ENCODE measurements at regions not wholly inside any gene's neighbourhood (a gene's known extent, or its start where the extent isn't known, plus 50 kb on each side); places are given as distances from the start of the nearest gene placed in this dataset.

DNA sequence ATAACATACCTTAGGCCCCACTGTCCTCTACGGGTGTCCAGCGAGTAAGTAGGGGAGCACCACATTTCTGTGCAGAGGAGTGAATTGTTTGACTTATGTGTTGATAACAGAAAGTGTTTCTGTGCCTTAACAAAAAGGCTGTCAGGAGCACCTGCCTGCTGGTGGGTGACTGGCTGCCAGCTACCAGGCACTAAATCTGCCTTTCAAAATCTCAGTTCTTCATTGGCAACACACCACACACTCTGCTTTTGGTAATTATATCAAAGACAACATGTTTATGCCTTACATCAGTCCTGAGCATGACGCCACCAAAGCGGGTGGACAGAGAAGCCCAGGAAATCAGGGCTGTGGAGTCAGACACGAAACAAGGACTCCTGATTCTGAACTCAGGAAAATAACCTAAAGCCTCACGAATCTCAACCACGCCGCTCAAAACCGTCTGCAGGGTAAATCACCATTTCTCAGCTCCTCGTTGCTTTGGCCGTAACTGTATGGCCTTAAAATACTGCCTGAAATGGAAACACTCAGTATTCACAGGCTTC lies 105.2 kb upstream of the SOX1 start:
- CTCF ChIA-PET: no interaction called here
- SMC1A ChIA-PET (ENCODE audit: uncharacterized antibody, unreplicated experiment): no interaction called here
- POLR2A ChIA-PET: no interaction called here
- Histone ChIP-seq H3K79me2 (ENCODE audit: control insufficient read depth, insufficient read depth, low read length) (no peaks in the 10 kb centered on the region), H4K20me1 (ENCODE audit: control insufficient read depth, insufficient read depth) (no peaks in the 10 kb centered on the region), H3K4me2 (ENCODE audit: control insufficient read depth, insufficient read depth) (no peak overlapping the region), H3K9ac (ENCODE audit: control insufficient read depth, insufficient read depth, low read length) (no peak overlapping the region), H3K27me3 (replicated peaks in 1 of 2; ENCODE audit: control insufficient read depth in 2 of 2, insufficient read depth in 2 of 2, low read length in 1 of 2) (no peaks in the 10 kb centered on the region), H3K4me1 (ENCODE audit: control insufficient read depth, insufficient read depth, low read length) (no peaks in the 10 kb centered on the region), H3K4me3 (no peak overlapping the region), H3K36me3 (ENCODE audit: control insufficient read depth in 2 of 2, insufficient read depth in 2 of 2, low read length in 1 of 2) (no peaks in the 10 kb centered on the region), H3K27ac (ENCODE audit: control insufficient read depth, insufficient read depth) (no peak overlapping the region), H2AFZ (ENCODE audit: control insufficient read depth, low read depth, low read length) (no peak overlapping the region), H3K9me3 (replicated peaks; ENCODE audit: control insufficient read depth, insufficient read depth, low read length) (no peaks in the 10 kb centered on the region)
- in situ Hi-C loops (cut with MboI): no loop called here
- intact Hi-C loops (cut with micrococcal nuclease; ENCODE audit: unreplicated experiment): no loop called here
- ATAC-seq (no peak), DNase-seq (ENCODE audit: low read depth, low spot score) (no peak), FAIRE-seq (no peak)
- no TSS peak for BruUV-seq (replicated peaks)
- RAD21 ChIA-PET (ENCODE audit: unreplicated experiment): no interaction called here
- WGBS (ENCODE audit: insufficient coverage, insufficient replicate concordance, low lambda C conversion rate, missing lambda C conversion rate): 23% methylated on average over 11 of the region's 11 CpGs
- TF ChIP-seq EZH2 (IDR thresholded peaks at IDR 0.05; ENCODE audit: borderline replicate concordance, control insufficient read depth, low read depth, low read length) (no peak), PAX8 (IDR thresholded peaks at IDR 0.05) (no peak), NFYB (IDR thresholded peaks at IDR 0.05; ENCODE audit: insufficient read depth, low read depth, low read length) (no peak), SREBF2 (IDR thresholded peaks at IDR 0.05; ENCODE audit: low read length) (no peak), MYB (IDR thresholded peaks at IDR 0.05; ENCODE audit: borderline replicate concordance, low read depth, low read length) (no peak), E2F4 (IDR thresholded peaks at IDR 0.05; ENCODE audit: low read depth, low read length) (no peak), NR2C1 (IDR thresholded peaks at IDR 0.05) (no peak), KAT2A (conservative IDR thresholded peaks at IDR 0.05; ENCODE audit: control insufficient read depth, low read depth, low read length) (no peak), NR2F1 (conservative IDR thresholded peaks at IDR 0.05) (no peak), NFXL1 (IDR thresholded peaks at IDR 0.05; ENCODE audit: borderline replicate concordance) (no peak), NRF1 (conservative IDR thresholded peaks at IDR 0.05; ENCODE audit: low read depth, low read length) (no peak), POLR2A (IDR thresholded peaks at IDR 0.05; ENCODE audit: low read depth, low read length) (no peak), ZZZ3 (IDR thresholded peaks at IDR 0.05; ENCODE audit: control insufficient read depth, insufficient read length, low read depth) (no peak)
- TF ChIP-seq, protein P1, sequence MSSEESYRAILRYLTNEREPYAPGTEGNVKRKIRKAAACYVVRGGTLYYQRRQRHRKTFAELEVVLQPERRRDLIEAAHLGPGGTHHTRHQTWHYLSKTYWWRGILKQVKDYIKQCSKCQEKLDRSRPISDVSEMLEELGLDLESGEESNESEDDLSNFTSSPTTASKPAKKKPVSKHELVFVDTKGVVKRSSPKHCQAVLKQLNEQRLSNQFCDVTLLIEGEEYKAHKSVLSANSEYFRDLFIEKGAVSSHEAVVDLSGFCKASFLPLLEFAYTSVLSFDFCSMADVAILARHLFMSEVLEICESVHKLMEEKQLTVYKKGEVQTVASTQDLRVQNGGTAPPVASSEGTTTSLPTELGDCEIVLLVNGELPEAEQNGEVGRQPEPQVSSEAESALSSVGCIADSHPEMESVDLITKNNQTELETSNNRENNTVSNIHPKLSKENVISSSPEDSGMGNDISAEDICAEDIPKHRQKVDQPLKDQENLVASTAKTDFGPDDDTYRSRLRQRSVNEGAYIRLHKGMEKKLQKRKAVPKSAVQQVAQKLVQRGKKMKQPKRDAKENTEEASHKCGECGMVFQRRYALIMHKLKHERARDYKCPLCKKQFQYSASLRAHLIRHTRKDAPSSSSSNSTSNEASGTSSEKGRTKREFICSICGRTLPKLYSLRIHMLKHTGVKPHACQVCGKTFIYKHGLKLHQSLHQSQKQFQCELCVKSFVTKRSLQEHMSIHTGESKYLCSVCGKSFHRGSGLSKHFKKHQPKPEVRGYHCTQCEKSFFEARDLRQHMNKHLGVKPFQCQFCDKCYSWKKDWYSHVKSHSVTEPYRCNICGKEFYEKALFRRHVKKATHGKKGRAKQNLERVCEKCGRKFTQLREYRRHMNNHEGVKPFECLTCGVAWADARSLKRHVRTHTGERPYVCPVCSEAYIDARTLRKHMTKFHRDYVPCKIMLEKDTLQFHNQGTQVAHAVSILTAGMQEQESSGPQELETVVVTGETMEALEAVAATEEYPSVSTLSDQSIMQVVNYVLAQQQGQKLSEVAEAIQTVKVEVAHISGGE (CRISPR knock-in tag; IDR thresholded peaks at IDR 0.05): no peak
- TF ChIP-seq, protein P2, sequence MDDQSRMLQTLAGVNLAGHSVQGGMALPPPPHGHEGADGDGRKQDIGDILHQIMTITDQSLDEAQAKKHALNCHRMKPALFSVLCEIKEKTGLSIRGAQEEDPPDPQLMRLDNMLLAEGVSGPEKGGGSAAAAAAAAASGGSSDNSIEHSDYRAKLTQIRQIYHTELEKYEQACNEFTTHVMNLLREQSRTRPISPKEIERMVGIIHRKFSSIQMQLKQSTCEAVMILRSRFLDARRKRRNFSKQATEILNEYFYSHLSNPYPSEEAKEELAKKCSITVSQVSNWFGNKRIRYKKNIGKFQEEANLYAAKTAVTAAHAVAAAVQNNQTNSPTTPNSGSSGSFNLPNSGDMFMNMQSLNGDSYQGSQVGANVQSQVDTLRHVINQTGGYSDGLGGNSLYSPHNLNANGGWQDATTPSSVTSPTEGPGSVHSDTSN (IDR thresholded peaks at IDR 0.05; ENCODE audit: insufficient replicate concordance, low read depth, low read length): no peak
- TF ChIP-seq, protein P3, sequence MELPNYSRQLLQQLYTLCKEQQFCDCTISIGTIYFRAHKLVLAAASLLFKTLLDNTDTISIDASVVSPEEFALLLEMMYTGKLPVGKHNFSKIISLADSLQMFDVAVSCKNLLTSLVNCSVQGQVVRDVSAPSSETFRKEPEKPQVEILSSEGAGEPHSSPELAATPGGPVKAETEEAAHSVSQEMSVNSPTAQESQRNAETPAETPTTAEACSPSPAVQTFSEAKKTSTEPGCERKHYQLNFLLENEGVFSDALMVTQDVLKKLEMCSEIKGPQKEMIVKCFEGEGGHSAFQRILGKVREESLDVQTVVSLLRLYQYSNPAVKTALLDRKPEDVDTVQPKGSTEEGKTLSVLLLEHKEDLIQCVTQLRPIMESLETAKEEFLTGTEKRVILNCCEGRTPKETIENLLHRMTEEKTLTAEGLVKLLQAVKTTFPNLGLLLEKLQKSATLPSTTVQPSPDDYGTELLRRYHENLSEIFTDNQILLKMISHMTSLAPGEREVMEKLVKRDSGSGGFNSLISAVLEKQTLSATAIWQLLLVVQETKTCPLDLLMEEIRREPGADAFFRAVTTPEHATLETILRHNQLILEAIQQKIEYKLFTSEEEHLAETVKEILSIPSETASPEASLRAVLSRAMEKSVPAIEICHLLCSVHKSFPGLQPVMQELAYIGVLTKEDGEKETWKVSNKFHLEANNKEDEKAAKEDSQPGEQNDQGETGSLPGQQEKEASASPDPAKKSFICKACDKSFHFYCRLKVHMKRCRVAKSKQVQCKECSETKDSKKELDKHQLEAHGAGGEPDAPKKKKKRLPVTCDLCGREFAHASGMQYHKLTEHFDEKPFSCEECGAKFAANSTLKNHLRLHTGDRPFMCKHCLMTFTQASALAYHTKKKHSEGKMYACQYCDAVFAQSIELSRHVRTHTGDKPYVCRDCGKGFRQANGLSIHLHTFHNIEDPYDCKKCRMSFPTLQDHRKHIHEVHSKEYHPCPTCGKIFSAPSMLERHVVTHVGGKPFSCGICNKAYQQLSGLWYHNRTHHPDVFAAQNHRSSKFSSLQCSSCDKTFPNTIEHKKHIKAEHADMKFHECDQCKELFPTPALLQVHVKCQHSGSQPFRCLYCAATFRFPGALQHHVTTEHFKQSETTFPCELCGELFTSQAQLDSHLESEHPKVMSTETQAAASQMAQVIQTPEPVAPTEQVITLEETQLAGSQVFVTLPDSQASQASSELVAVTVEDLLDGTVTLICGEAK (IDR thresholded peaks at IDR 0.05; ENCODE audit: borderline replicate concordance): no peak

All from GM12878 (cell line).